Bronchial epithelial cell (primary cell): ENCODE measurements at regions not wholly inside any gene's neighbourhood (a gene's known extent, or its start where the extent isn't known, plus 50 kb on each side); places are given as distances from the start of the nearest gene placed in this dataset.

ENCODE experiments used
- DNase-seq: peaks from one replicate; pipeline ENCODE4 v3.0.0-alpha.2; 2010; ENCODE audit warnings: low read depth
- FAIRE-seq: peaks from 2 replicates; lab custom pipeline; 2011; peaks lifted over from hg19 to GRCh38; lab: Jason Lieb, UNC
- H3K27me3 ChIP-seq: 2 replicates; pipeline ENCODE4 v1.5.1; 2011; ENCODE audit warnings: low read length; ENCODE audit not compliant: control insufficient read depth, insufficient read depth
- H3K36me3 ChIP-seq: 2 replicates; pipeline ENCODE4 v1.5.1; 2011; ENCODE audit warnings: low read length; ENCODE audit not compliant: control insufficient read depth, insufficient read depth
- H3K4me3 ChIP-seq: 2 replicates; pipeline ENCODE4 v1.5.1; 2011; ENCODE audit warnings: mild to moderate bottlenecking, low read depth, low read length, control low read depth
- TF ChIP-seq, protein P1 (sequence below): IDR thresholded peaks from 2 replicates; pipeline ENCODE4 v1.5.1; 2011; ENCODE audit warnings: mild to moderate bottlenecking, moderate library complexity, low read length, control low read depth, inconsistent platforms; ENCODE audit not compliant: insufficient read depth, severe bottlenecking

DNA sequence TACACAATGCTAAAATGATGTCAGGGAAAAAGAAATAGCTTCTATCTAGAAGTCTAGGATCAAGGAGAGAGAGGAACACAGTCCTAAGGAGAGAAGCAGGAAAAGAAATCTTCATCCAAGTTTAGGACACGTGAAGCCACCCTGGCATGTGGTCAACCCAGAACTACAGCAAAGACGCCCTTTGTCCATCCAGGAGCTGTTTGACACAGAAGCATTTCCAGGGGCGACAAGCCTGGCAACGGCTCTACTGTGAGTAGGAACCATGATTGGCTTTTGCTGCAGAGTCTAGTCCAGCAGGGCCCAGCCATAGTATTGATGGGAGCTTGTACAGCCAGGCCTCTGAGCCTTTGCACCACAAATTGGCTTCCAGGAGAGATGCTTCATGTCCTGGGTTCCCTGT lies 185.4 kb upstream of the RPL38 start:
- DNase-seq (no peak), FAIRE-seq (no peak)
- Histone ChIP-seq H3K4me3 (no peak overlapping the region), H3K27me3 (no peaks in the 10 kb centered on the region), H3K36me3 (no peaks in the 10 kb centered on the region)
- TF ChIP-seq, protein P1, sequence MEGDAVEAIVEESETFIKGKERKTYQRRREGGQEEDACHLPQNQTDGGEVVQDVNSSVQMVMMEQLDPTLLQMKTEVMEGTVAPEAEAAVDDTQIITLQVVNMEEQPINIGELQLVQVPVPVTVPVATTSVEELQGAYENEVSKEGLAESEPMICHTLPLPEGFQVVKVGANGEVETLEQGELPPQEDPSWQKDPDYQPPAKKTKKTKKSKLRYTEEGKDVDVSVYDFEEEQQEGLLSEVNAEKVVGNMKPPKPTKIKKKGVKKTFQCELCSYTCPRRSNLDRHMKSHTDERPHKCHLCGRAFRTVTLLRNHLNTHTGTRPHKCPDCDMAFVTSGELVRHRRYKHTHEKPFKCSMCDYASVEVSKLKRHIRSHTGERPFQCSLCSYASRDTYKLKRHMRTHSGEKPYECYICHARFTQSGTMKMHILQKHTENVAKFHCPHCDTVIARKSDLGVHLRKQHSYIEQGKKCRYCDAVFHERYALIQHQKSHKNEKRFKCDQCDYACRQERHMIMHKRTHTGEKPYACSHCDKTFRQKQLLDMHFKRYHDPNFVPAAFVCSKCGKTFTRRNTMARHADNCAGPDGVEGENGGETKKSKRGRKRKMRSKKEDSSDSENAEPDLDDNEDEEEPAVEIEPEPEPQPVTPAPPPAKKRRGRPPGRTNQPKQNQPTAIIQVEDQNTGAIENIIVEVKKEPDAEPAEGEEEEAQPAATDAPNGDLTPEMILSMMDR, result no peak

DNA sequence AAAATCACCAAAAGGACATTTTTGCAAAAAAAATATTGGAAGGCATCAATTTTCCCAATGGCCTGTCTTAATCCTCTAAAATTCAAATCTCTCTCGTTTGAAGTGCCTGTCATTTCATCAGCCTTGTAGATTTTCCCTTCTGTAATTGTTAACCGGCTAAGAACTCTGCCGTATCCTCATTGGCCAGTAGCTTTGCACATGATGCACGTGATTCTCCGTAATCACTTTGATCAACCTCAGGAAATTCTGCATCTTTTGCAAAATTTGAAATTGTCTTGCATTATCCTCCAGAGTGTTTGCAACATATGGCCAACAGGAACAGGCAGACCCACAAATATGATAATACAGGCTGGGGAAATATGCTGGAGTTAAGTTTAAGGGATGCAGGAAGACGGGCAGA lies 184.2 kb upstream of the RPL38 start:
- DNase-seq (no peak), FAIRE-seq (no peak)
- Histone ChIP-seq H3K36me3 (no peaks in the 10 kb centered on the region), H3K27me3 (no peaks in the 10 kb centered on the region), H3K4me3 (no peak overlapping the region)
- TF ChIP-seq, protein P1, result no peak

DNA sequence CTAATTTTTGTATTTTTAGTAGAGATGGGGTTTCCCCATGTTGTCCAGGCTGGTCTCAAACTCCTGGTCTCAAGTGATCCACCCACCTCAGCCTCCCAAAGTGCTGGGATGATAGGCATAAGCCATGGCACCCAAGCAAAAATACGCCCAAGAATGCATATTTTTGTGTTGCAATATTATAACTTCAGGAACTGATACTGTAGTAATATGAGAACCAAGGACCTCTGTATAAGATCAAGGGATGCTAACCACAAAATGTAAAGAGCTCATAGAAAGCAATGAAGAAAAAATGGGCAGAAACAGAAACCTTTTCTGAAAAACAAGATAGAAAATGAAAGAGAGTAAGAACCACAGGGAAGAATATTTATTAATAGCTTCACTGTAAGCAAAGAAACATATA lies 183.6 kb upstream of the RPL38 start:
- DNase-seq, result no peak
- Histone ChIP-seq H3K27me3 (no peaks in the 10 kb centered on the region), H3K36me3 (no peaks in the 10 kb centered on the region), H3K4me3 (no peak overlapping the region)
- FAIRE-seq, result no peak
- TF ChIP-seq, protein P1, result no peak

DNA sequence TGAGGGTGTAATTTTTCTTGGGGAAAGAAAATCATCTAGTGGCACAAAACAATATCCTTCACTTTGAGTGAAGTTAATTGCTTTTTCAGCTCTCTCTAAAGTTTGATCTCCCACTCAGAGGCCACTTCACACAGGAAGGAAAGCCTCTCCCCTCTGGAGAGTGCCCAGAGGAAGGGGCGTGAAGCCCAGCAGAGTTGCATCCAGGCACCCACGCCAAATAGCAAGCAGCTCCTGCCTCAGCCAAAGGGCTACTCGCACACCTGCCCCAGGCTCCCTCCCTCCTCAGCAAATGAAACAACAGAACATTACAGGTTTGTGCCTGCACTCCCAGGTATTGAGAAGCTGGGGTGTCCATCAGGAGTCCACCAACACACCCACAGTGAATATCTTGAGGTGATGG lies 183.0 kb upstream of the RPL38 start:
- Histone ChIP-seq H3K4me3 (no peak overlapping the region), H3K27me3 (no peaks in the 10 kb centered on the region), H3K36me3 (no peaks in the 10 kb centered on the region)
- FAIRE-seq (no peak), DNase-seq (no peak)
- TF ChIP-seq, protein P1, result no peak

DNA sequence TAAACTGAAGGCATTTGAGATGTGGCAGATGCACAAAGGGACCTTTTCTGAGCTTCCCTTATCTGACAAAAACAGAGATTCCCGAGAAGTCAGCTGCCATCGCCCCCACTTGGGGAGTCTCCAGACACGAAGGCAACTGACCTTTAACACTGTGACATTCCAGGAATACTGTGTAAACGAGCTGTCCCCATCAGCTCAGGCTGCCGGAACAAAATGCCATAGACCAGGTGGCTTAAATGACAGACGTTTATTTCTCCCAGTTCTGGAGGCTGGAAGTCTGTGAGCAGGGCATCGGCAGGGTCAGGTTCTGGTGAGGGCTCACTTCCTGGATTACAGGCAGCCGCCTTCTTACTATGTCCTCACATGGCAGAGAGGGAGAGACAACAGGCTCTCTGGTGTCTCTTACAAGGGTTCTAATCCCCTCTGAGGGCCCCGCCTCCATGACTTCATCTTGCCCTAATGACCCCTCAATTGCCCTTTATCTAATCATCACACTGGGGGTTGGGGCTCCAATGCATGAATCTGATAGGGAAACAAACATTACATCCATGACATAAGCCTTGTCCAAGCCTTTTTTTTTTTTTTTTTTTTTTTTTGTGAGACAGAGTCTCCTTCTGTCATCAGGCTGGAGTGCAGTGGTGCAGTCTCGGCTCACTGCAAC lies 178.5 kb upstream of the RPL38 start:
- FAIRE-seq (no peak), DNase-seq (no peak)
- TF ChIP-seq, protein P1, result no peak
- Histone ChIP-seq H3K27me3 (no peaks in the 10 kb centered on the region), H3K36me3 (no peaks in the 10 kb centered on the region), H3K4me3 (no peak overlapping the region)

DNA sequence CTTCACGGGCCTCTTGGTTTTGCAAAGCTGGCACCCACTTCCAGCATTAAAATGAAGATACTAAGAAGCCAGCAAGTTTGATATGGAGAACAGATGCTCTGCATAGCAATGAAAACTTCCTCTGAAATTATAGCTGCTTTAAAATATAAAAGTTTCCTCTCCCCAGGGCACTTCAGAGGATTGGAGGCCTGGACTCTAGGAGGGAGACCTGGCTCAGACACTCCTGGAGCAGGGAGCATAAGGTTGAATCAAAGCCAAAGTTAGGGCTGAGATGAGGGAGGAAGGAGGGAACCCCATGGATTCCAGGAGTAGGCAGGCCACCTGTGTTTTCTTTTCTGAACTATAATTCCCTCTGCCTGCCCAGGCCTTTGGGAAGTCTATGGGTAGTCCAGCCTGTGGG lies 176.0 kb upstream of the RPL38 start:
- DNase-seq, result no peak
- Histone ChIP-seq H3K27me3 (no peaks in the 10 kb centered on the region), H3K4me3 (no peak overlapping the region), H3K36me3 (no peaks in the 10 kb centered on the region)
- no peak for FAIRE-seq
- TF ChIP-seq, protein P1, result no peak
